RWPE1 (cell line): ENCODE measurements at regions not wholly inside any gene's neighbourhood (a gene's known extent, or its start where the extent isn't known, plus 50 kb on each side); places are given as distances from the start of the nearest gene placed in this dataset.

Experiments
- CTCF ChIA-PET: fragments of 350-600 bp; sonication (Branson Sonifier 250); formaldehyde crosslinking; extraction: SDS; loops from one replicate; lab custom pipeline; 2021; lab: Yijun Ruan, JAX
- POLR2A ChIA-PET: fragments of 400-600 bp; formaldehyde crosslinking; extraction: SDS; loops from one replicate; lab custom pipeline; 2020; ENCODE audit warnings: antibody characterized with exemption; ENCODE audit not compliant: low non-redundant PET; lab: Yijun Ruan, JAX
- DNase-seq: peaks from one replicate; pipeline ENCODE4 v3.0.0; 2012; ENCODE audit warnings: low spot score
- H3K27ac ChIP-seq: fragments of 450-650 bp; 2 replicates; pipeline ENCODE4 v1.5.1; 2017
- TF ChIP-seq, protein P1 (sequence below): fragments of 450-650 bp; conservative IDR thresholded peaks from 2 replicates; pipeline ENCODE4 v1.5.1; 2017; ENCODE audit warnings: low read depth, mild to moderate bottlenecking

DNA sequence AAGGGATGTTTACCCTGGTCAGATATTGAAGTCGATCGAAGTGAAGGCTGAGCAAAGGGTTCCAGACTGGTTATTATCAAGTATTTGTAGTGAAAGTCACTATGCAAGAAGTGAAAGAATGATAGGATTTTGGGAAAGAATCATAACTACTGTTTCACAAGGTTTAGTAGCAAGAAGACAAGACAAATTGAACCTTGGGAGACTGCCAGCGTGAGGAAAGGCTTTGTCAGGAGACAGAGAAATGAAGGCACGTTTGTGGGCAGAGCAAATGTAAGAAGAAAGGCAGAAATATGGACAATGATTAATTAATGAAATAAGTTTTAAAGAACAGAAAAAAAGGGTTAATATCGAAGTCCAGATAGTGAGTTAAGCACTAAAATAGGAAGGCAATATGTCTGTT lies 456.8 kb downstream of the TRIML1 start:
- CTCF ChIA-PET, result no interaction called here
- DNase-seq, result no peak
- POLR2A ChIA-PET, result no interaction called here
- TF ChIP-seq, protein P1, sequence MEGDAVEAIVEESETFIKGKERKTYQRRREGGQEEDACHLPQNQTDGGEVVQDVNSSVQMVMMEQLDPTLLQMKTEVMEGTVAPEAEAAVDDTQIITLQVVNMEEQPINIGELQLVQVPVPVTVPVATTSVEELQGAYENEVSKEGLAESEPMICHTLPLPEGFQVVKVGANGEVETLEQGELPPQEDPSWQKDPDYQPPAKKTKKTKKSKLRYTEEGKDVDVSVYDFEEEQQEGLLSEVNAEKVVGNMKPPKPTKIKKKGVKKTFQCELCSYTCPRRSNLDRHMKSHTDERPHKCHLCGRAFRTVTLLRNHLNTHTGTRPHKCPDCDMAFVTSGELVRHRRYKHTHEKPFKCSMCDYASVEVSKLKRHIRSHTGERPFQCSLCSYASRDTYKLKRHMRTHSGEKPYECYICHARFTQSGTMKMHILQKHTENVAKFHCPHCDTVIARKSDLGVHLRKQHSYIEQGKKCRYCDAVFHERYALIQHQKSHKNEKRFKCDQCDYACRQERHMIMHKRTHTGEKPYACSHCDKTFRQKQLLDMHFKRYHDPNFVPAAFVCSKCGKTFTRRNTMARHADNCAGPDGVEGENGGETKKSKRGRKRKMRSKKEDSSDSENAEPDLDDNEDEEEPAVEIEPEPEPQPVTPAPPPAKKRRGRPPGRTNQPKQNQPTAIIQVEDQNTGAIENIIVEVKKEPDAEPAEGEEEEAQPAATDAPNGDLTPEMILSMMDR, result no peak
- H3K27ac ChIP-seq, result no peak overlapping the region

DNA sequence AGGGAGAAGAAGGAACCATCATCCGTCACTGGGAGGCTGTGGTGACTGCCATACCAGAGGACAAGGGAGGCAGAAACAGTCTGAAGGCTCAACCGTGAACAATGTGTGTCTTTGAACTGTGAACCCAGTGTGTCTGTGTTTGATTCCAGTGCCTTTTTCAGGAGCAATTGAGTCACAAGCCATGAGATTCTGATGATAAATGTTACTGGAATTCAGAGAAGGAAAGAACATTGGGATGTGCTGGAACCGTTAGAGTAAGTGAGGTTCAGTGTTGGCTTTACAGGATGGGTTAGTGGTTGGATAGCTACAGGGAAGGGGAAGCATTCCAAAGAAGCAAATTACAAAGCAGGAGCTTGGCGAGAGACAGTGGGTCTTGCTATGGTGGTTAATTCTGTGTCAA lies 464.4 kb downstream of the TRIML1 start:
- CTCF ChIA-PET, result no interaction called here
- TF ChIP-seq, protein P1, result no peak
- POLR2A ChIA-PET, result no interaction called here
- no peak overlapping the region for H3K27ac ChIP-seq
- no peak for DNase-seq

DNA sequence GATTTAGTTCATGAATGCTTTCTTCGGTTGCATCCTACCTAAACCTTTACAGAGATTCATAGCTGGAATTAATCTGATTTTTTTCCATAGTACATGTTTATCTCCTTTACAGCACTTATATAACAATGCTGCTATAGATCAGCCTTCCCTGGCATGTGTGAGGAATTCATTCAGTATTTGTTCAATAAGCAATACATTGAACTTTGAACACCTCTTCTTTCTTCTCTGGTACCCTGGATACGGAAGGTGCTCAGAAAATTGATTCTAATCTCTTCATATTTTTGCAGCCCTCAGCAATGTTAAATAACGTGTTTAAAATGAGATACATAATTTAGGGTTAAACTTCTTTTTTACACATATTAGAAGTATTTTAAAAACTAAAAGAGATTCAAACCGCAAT lies 467.4 kb downstream of the TRIML1 start:
- CTCF ChIA-PET, result interaction anchor here (0.6 kb wide), 1 partner anchor 124 kb away, joined by 3 read pairs; no protein-coding TSS in a partner anchor
- no peak for DNase-seq
- TF ChIP-seq, protein P1, result no peak
- H3K27ac ChIP-seq, result no peak overlapping the region
- POLR2A ChIA-PET, result no interaction called here

DNA sequence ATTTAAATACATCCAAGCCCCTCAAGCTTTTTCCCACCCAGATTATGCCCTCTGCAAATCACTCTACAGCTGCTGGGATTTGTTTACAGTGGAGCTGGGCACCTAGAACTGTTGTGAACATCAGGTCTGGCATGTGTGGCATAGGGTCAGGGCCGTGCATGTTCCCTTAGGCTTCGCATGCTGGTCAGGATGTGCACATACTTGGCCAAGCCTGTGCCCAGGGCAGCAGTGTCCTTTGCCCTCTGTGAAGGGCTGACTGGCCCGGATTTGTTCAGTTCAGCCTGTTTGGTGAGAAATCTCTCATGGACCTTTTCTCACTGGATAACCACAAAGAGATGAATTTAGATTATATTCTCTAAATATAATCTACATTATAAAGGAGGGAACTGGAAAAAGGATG lies 471.9 kb downstream of the TRIML1 start:
- no peak for DNase-seq
- no peak overlapping the region for H3K27ac ChIP-seq
- POLR2A ChIA-PET, result no interaction called here
- CTCF ChIA-PET, result interaction anchor here (0.6 kb wide), 1 partner anchor 10 kb away, joined by 3 read pairs; no protein-coding TSS in a partner anchor
- TF ChIP-seq, protein P1, result no peak

DNA sequence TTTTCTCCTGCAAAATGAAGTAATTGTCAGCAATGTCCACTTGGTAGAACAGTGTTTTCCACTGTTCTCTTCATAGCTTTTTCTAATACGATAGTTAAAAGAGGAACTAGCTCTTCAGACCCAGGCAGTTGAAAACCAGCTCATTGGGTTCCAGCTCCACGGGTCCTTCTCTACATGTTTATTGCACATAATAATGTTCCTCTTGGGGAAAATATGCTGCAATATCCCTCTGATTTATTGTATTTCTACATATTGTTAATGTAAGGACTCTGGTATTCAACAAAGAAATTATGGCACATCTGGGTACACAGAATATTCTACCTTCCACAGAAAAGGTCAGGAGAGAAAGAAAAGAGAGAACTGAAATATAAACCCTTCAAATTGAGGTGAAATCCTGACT lies 473.4 kb downstream of the TRIML1 start:
- H3K27ac ChIP-seq, result no peak overlapping the region
- DNase-seq, result no peak
- TF ChIP-seq, protein P1, result no peak
- ChIA-PET CTCF (no interaction called here), POLR2A (no interaction called here)

DNA sequence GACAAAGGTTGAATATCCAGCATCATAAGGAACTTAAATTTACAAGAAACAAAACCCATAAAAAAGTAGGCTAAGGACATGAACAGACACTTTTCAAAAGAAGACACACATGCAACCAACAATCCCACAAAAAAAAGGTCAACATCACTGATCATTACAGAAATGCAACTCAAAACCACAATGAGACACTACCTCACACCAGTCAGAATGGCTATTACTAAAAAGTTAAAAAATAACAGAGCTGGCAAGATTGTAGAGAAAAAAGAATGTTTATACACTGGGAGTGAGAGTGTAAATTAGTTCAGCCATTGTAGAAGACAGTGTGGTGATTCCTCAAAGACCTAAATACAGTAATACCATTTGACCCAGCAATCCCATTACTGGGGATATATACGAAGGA lies 474.7 kb downstream of the TRIML1 start:
- POLR2A ChIA-PET, result no interaction called here
- no peak overlapping the region for H3K27ac ChIP-seq
- CTCF ChIA-PET, result no interaction called here
- no peak for DNase-seq
- TF ChIP-seq, protein P1, result no peak
